PFSK-1 (cell line): ENCODE measurements at regions not wholly inside any gene's neighbourhood (a gene's known extent, or its start where the extent isn't known, plus 50 kb on each side); places are given as distances from the start of the nearest gene placed in this dataset.

Experiments used
- FOXP2 ChIP-seq: optimal IDR thresholded peaks from 2 replicates; pipeline ENCODE3; 2011; ENCODE audit warnings: borderline replicate concordance, control low read depth, inconsistent platforms; ENCODE audit not compliant: insufficient read depth; ENCODE audit errors: extremely low read length, extremely low read depth
- POLR2AphosphoS5 ChIP-seq: IDR thresholded peaks from 2 replicates; pipeline ENCODE4 v1.6.1; 2012; ENCODE audit warnings: low read depth, mild to moderate bottlenecking, control low read depth, low read length, moderate library complexity
- REST ChIP-seq, 2 experiments: IDR thresholded peaks; 2 replicates each; pipeline versions ENCODE4 v1.6.1 to v1.8.0; 2011 to 2012; ENCODE audit warnings: low read depth in 2 of 2, low read length in 2 of 2, control low read depth in 1 of 2, inconsistent platforms in 1 of 2, mild to moderate bottlenecking in 1 of 2, moderate library complexity in 1 of 2; ENCODE audit not compliant: insufficient read depth in 1 of 2
- SIN3A ChIP-seq: IDR thresholded peaks from 2 replicates; pipeline ENCODE4 v1.6.1; 2012; ENCODE audit warnings: mild to moderate bottlenecking, low read length, moderate library complexity, borderline replicate concordance; ENCODE audit not compliant: insufficient read depth
- TAF1 ChIP-seq: IDR thresholded peaks from 2 replicates; pipeline ENCODE4 v1.6.1; 2012; ENCODE audit warnings: low read length, control low read depth, borderline replicate concordance; ENCODE audit not compliant: insufficient read depth

GRCh38 chr15:67981848-67982247 is 72.3 kb upstream of the PIAS1 start:
- TF ChIP-seq POLR2AphosphoS5 (no peak), FOXP2 (no peak), TAF1 (no peak), SIN3A (no peak), REST (IDR thresholded peaks at IDR 0.05; ENCODE audit: insufficient read depth in 1 of 2, low read depth in 2 of 2, low read length in 2 of 2) (no peak)

- no peak for TF ChIP-seq TAF1
- TF ChIP-seq POLR2AphosphoS5, result no peak
- no peak for TF ChIP-seq REST (IDR thresholded peaks at IDR 0.05; ENCODE audit: insufficient read depth in 1 of 2, low read depth in 2 of 2, low read length in 2 of 2)
- no peak for TF ChIP-seq FOXP2
- no peak for TF ChIP-seq SIN3A
Measured at GRCh38 chr15:67991706-67992105, 62.4 kb upstream of the PIAS1 start.

GRCh38 chr15:67992411-67992810 is 61.7 kb upstream of the PIAS1 start:
- TF ChIP-seq FOXP2 (no peak), TAF1 (no peak), SIN3A (no peak), REST (IDR thresholded peaks at IDR 0.05; ENCODE audit: insufficient read depth in 1 of 2, low read depth in 2 of 2, low read length in 2 of 2) (no peak), POLR2AphosphoS5 (no peak)

- TF ChIP-seq POLR2AphosphoS5, result no peak
- no peak for TF ChIP-seq FOXP2
- TF ChIP-seq TAF1, result no peak
- no peak for TF ChIP-seq SIN3A
- no peak for TF ChIP-seq REST (IDR thresholded peaks at IDR 0.05; ENCODE audit: insufficient read depth in 1 of 2, low read depth in 2 of 2, low read length in 2 of 2)
Measured at GRCh38 chr15:67992834-67993233, 61.3 kb upstream of the PIAS1 start.

GRCh38 chr15:67997996-67998395 is 56.1 kb upstream of the PIAS1 start:
- TF ChIP-seq SIN3A (no peak), POLR2AphosphoS5 (no peak), FOXP2 (no peak), REST (IDR thresholded peaks at IDR 0.05; ENCODE audit: insufficient read depth in 1 of 2, low read depth in 2 of 2, low read length in 2 of 2) (no peak), TAF1 (no peak)
